ENCODE measurements at regions not wholly inside any gene's neighbourhood (a gene's known extent, or its start where the extent isn't known, plus 50 kb on each side); places are given as distances from the start of the nearest gene placed in this dataset.
"Not testable (repeated sequence)": the region's sequence is repeated elsewhere in the genome, so short reads cannot be mapped to it uniquely, and the experiment has no call there.

DNA sequence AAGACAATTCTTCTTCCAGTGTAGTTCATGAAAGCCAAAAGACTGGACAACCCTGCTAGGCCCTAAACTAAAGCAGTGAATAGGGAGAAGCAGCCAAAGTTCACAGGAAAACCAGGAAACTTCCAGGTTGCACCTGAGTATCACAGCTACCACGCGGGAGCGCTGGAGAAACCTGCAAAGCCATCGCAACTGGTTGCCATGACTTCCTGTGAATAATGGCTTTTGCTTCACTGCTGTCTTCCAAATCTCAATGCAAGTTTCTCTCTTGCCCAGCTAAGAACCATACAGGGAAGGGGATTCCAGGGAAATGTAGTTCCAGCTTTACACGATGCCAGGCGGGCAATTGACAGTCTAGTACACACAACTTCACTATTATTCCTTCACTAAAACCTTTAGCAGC is 114.1 kb downstream of the GXYLT1 start:
- no peak for DNase-seq (ENCODE audit: low read depth)

DNA sequence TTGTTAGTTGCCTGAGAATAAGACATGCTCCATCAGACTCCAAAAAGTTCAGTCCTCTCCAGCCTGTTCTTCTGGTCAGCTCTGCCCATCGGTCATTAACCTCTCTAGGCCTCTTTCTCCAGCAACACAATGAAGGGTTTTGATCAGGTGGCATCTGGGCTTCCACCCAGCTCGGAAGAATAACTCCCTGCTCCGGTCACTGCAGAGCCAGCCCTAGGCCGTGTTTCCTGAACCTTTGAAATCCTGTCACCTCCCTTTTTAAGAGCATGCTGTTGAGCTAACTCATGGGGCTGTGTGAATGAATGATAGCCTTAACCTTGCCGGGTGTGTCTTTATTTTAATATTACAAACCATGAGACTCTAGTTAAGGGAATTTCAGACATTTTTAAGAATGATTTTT is 117.1 kb downstream of the GXYLT1 start:
- no peak for DNase-seq (ENCODE audit: low read depth)

DNA sequence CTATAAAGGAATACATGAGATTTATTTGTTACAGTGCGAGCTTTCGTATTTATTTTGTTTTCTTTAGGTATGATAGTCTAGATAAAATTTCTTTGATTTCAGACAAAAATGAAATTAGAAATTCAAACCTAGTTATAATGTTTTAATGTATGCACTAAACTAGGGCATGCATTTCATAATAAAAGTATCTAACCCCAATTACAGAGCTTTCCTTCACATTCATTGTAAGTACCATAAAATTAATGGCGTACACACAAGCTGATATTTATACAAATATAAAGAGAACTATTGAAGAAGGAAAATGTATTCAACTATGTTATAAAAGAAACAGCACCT is 120.2 kb downstream of the GXYLT1 start:
- DNase-seq (ENCODE audit: low read depth), result no peak

- peak; percentile 68 for DNase-seq (ENCODE audit: low read depth)
Measured at GRCh38 chr12:42023733-42024494, 120.8 kb downstream of the GXYLT1 start.

DNA sequence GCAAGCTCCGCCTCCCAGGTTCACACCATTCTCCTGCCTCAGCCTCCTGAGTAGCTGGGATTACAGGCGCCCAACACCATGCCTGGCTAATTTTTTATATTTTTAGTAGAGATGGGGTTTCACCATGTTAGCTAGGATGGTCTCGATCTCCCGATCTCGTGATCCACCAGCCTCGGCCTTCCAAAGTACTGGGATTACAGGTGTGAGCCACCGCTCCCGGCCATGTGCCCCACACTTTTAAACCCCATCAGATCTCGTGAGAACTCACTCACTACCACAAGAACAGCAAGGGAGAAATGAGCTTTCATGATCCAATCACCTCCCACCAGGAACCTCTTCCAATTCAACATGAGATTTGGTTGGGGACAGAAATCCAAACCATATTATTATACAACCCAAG is 122.7 kb downstream of the GXYLT1 start:
- not testable (repeated sequence) for DNase-seq (ENCODE audit: low read depth)

DNA sequence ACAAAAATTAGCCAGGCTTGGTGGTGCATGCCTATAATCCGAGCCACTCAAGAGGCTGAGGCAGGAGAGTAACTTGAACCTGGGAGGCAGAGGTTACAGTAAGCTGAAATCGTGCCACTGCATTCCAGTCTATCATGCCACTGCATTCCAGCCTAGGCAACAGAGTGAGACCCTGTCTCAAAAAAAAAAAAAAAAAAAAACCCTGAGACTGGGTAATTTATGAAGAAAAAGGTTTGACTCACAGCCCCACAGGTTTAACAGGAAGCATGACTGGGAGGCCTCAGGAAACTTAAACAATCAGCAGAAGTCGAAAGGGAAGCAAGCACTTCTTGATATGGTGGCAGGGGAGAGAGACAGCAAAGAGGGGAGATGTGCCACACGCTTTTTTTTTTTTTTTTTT is 123.2 kb downstream of the GXYLT1 start:
- DNase-seq (ENCODE audit: low read depth), result no peak

DNA sequence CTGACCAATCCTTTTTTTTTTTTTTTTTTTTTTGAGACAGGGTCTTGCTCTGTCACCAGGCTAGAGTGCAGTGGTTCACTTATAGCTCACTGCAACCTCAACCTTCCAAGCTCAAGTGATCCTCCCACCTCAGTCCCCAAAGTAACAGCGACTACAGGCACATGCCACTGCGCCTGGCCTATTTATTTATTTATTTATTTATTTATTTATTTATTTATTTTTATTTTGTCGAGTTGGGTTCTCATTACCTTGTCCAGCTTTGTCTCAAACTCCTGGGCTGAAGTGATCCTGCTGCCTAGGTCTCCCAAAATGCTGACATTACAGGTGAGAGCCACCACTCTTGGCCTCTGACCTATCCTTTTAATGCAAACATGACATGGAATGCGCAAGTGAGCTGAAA is 124.4 kb downstream of the GXYLT1 start:
- DNase-seq (ENCODE audit: low read depth), result no peak

DNA sequence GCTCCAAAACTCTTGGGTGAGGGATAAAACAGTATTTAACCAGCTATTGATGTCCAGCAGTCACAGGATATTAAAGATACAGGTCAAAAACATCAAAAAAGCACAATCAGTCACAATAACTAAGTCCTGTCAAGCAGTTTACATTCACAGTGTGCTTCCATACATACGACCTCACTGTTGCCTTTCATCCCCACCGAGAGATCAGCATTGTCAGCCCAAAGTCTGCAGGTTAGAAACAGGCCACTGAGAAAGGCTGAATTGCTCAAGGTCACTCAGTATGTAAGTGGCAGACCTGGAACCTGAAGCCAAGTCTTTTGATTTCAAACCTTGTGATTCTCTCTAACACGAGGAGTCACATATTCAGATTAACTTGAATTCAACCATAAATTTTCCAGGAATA is 124.9 kb downstream of the GXYLT1 start:
- DNase-seq (ENCODE audit: low read depth), result no peak

GRCh38 chr12:42017051-42017450 is 127.6 kb downstream of the GXYLT1 start:
- DNase-seq (ENCODE audit: low read depth), result no peak

GRCh38 chr12:42015051-42015461 is 129.6 kb downstream of the GXYLT1 start:
- no peak for DNase-seq (ENCODE audit: low read depth)

- DNase-seq (ENCODE audit: low read depth), result not testable (repeated sequence)
Measured at GRCh38 chr12:42012501-42012900, 132.2 kb downstream of the GXYLT1 start.

- DNase-seq (ENCODE audit: low read depth), result no peak
Measured at GRCh38 chr12:42010715-42011114, 134.0 kb downstream of the GXYLT1 start.

DNA sequence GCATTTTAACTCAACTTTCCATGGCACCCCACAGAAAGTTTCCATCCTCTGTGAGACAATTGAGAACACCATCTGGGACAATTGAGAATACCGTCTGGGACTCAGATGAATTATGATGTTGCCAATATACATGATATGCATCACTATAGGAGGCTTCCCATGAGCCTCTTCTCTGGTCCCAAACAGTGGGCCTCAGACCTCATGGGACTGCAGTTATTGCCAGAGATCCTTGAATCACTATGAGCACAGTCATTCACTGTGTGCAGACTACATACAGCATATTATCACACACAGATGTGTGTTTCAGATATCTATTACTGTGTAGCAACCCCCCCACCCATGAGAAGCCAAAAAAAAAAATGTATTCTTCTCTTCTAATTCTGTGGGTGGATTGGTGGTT is 134.4 kb downstream of the GXYLT1 start:
- no peak for DNase-seq (ENCODE audit: low read depth)

GRCh38 chr12:42008996-42009395 is 135.7 kb downstream of the GXYLT1 start:
- DNase-seq (ENCODE audit: low read depth), result no peak

DNA sequence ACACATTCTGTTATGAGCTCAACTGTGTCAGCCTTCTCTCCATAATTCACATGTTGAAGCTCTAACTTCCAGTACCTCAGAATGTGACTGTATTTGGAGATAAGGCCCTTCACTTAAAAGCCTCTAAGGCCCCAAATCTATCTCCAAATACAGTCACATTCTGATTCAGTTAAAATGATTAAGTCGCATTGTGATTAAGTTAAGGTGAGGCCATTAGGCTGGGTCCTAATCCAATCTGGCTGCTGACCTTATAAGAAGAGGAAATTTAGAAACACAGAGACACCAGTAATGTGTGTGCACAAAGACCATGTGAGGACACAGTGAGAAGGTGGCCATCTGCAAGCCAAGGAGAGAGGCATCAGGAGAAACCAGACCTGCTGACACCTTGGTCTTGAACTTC is 141.6 kb downstream of the GXYLT1 start:
- no peak for DNase-seq (ENCODE audit: low read depth)

DNA sequence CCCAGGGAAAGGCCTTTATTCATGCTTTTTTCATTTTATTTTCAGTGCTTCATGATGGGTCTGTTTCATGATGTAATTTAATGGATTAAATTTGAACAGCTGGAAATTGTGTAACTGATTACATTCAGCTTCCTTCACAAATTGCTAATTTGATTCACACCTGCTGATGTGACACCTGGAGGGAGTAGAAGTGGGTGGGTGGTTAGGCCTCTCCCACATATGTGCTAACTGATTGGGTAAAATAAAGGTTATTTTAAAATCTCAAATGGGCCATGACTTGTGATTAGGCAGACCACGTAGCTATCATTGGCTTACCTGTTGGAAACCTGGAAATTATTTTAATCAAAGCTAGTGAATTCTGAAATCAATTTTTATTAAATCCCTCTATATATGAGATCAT is 142.1 kb downstream of the GXYLT1 start:
- no peak for DNase-seq (ENCODE audit: low read depth)

GRCh38 chr12:41998436-41998835 is 146.2 kb downstream of the GXYLT1 start:
- DNase-seq (ENCODE audit: low read depth), result no peak

- DNase-seq (ENCODE audit: low read depth), result no peak
Measured at GRCh38 chr12:41993283-41993682, 151.4 kb downstream of the GXYLT1 start.

GRCh38 chr12:41992692-41993215 is 151.9 kb downstream of the GXYLT1 start:
- DNase-seq (ENCODE audit: low read depth), result no peak

GRCh38 chr12:41992022-41992421 is 152.7 kb downstream of the GXYLT1 start:
- DNase-seq (ENCODE audit: low read depth), result no peak

DNA sequence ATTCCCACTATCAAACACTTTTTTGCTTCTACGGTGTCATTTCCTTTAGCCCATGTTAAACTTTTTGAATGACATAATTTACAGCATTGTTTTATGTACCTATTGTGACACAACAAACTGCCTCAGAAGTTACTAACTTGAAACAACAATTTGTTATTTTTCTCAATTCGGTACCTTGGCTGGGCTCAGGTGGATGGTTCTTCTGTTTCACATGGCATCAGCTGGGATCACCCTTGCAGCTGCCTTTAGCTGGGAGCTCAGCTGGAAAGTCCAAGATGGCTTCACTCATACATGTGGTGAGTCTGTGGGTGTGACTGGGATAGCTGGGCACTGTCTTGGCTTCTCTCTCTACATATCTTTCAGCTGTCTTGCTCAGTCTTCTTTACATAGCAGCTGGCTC is 156.0 kb downstream of the GXYLT1 start:
- no peak for DNase-seq (ENCODE audit: low read depth)

- not testable (repeated sequence) for DNase-seq (ENCODE audit: low read depth)
Measured at GRCh38 chr12:41986513-41986912, 158.2 kb downstream of the GXYLT1 start.

DNA sequence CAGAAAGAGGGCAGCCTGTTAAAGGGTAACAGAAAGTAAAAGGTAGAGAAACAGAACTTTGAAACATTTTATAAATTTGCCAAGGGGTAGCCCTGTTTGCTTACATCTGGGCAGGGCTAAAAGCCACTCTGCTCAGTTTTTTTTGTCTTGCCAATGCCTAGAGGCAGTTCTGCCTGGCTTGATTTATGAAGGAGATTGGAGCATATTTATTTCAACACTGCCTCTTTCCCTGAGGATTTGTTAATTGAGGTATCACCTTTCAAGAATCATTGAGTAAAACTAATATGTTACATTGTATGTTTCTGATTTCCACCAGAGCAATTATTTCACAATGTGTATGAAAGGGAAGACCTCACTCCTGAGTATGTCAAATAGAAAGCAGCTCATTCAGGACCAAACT is 160.8 kb downstream of the GXYLT1 start:
- no peak for DNase-seq (ENCODE audit: low read depth)

GRCh38 chr12:41983394-41983793 is 161.3 kb downstream of the GXYLT1 start:
- no peak for DNase-seq (ENCODE audit: low read depth)
